ENCODE measurements at regions not wholly inside any gene's neighbourhood (a gene's known extent, or its start where the extent isn't known, plus 50 kb on each side); places are given as distances from the start of the nearest gene placed in this dataset.

DNA sequence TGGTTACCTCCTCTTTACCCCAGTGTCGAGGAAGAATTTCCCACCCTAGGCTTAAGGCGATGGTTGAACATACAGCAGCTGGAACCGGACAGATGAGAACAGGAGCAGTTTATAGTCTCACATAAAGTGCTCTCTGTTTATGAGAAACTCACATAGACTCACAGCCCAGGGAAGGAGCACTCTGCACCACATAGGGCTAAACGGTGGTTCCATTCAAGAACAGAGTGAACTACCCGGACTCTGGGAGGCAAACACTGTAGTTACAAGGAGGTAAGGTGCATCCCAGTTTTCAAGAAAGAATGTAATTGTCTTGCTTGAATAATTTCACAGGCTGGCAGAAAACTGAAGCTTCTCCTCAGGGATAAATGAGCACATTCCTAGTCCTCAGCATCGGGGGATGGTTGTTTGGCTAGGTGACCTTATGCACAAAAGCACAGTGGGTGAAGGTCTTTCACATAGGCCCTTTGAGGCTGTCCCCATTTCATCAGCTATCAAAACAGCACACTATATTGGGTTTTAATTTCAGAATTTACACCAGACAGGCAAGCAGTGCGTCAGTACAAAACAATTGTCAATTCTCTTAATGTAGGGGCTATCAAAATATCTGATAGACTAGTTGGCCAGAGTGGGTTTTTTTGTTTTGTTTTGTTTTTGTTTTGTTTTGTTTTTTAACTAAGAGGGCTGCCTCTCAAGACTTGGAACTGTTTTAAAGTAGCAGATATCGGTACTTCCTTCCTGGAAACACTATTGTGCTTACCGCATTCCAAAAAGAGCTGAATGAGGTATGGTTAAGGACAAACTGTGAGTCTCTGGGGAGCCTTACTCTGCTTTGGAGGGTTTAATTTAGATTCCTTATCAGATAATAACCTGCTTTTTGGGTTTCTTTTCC is 918.1 kb upstream of the CDH8 start:
- TF ChIP-seq, protein P1, sequence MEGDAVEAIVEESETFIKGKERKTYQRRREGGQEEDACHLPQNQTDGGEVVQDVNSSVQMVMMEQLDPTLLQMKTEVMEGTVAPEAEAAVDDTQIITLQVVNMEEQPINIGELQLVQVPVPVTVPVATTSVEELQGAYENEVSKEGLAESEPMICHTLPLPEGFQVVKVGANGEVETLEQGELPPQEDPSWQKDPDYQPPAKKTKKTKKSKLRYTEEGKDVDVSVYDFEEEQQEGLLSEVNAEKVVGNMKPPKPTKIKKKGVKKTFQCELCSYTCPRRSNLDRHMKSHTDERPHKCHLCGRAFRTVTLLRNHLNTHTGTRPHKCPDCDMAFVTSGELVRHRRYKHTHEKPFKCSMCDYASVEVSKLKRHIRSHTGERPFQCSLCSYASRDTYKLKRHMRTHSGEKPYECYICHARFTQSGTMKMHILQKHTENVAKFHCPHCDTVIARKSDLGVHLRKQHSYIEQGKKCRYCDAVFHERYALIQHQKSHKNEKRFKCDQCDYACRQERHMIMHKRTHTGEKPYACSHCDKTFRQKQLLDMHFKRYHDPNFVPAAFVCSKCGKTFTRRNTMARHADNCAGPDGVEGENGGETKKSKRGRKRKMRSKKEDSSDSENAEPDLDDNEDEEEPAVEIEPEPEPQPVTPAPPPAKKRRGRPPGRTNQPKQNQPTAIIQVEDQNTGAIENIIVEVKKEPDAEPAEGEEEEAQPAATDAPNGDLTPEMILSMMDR (IDR thresholded peaks at IDR 0.05) = no peak
- TF ChIP-seq EP300 (IDR thresholded peaks at IDR 0.05; ENCODE audit: low read depth) = no peak

Measured in transverse colon (tissue), 3 donors.